NCI-H1417 treated with DMSO at 0.1 percent for 48 hours (cell line): ENCODE measurements at regions not wholly inside any gene's neighbourhood (a gene's known extent, or its start where the extent isn't known, plus 50 kb on each side); places are given as distances from the start of the nearest gene placed in this dataset.

Source experiments
- DNase-seq: peaks from one replicate; lab custom pipeline; 2025; lab: John Stamatoyannopoulos, UW

GRCh38 chr2:34103437-34103836, 504.3 kb upstream of the FAM98A start:
- DNase-seq: no peak

- DNase-seq: no peak
Measured at GRCh38 chr2:34102339-34102738, 503.2 kb upstream of the FAM98A start.

GRCh38 chr2:34099377-34099776, 500.3 kb upstream of the FAM98A start:
- no peak for DNase-seq

GRCh38 chr2:34098256-34098655, 499.2 kb upstream of the FAM98A start:
- DNase-seq: no peak

- DNase-seq: no peak
Measured at GRCh38 chr2:34096562-34097171, 497.6 kb upstream of the FAM98A start.

- DNase-seq: no peak
Measured at GRCh38 chr2:34093790-34094189, 494.7 kb upstream of the FAM98A start.

- no peak for DNase-seq
Measured at GRCh38 chr2:34070196-34070595, 471.1 kb upstream of the FAM98A start.

GRCh38 chr2:34069604-34070003, 470.5 kb upstream of the FAM98A start:
- DNase-seq: no peak

GRCh38 chr2:34050413-34050812, 451.3 kb upstream of the FAM98A start:
- DNase-seq: no peak

GRCh38 chr2:34045101-34045655, 446.1 kb upstream of the FAM98A start:
- no peak for DNase-seq

- DNase-seq: no peak
Measured at GRCh38 chr2:34037886-34038285, 438.8 kb upstream of the FAM98A start.

GRCh38 chr2:34037157-34037556, 438.1 kb upstream of the FAM98A start:
- DNase-seq: no peak

GRCh38 chr2:34031097-34031496, 432.0 kb upstream of the FAM98A start:
- DNase-seq: no peak

- no peak for DNase-seq
Measured at GRCh38 chr2:34030273-34030672, 431.2 kb upstream of the FAM98A start.

- no peak for DNase-seq
Measured at GRCh38 chr2:34029073-34029472, 430.0 kb upstream of the FAM98A start.

GRCh38 chr2:34025196-34025595, 426.1 kb upstream of the FAM98A start:
- no peak for DNase-seq

GRCh38 chr2:34012715-34013302, 413.7 kb upstream of the FAM98A start:
- no peak for DNase-seq

GRCh38 chr2:34011684-34012083, 412.6 kb upstream of the FAM98A start:
- DNase-seq: no peak

GRCh38 chr2:34005901-34006300, 406.8 kb upstream of the FAM98A start:
- no peak for DNase-seq

- DNase-seq: no peak
Measured at GRCh38 chr2:34004936-34005335, 405.8 kb upstream of the FAM98A start.

- DNase-seq: no peak
Measured at GRCh38 chr2:34003795-34004194, 404.7 kb upstream of the FAM98A start.

- no peak for DNase-seq
Measured at GRCh38 chr2:34001557-34001956, 402.5 kb upstream of the FAM98A start.

- no peak for DNase-seq
Measured at GRCh38 chr2:33984131-33984530, 385.0 kb upstream of the FAM98A start.

- DNase-seq: no peak
Measured at GRCh38 chr2:33978471-33978870, 379.4 kb upstream of the FAM98A start.
